HG02759 (cell line): ENCODE measurements at regions not wholly inside any gene's neighbourhood (a gene's known extent, or its start where the extent isn't known, plus 50 kb on each side); places are given as distances from the start of the nearest gene placed in this dataset.
"Not testable (repeated sequence)": the region's sequence is repeated elsewhere in the genome, so short reads cannot be mapped to it uniquely, and the experiment has no call there.

ENCODE experiments used
- ATAC-seq: cut with Tn5 transposase; IDR thresholded peaks from one replicate; pipeline ENCODE4 v1.9.1; 2021; ENCODE audit warnings: mild to moderate bottlenecking, moderate library complexity; ENCODE audit not compliant: unreplicated experiment

DNA sequence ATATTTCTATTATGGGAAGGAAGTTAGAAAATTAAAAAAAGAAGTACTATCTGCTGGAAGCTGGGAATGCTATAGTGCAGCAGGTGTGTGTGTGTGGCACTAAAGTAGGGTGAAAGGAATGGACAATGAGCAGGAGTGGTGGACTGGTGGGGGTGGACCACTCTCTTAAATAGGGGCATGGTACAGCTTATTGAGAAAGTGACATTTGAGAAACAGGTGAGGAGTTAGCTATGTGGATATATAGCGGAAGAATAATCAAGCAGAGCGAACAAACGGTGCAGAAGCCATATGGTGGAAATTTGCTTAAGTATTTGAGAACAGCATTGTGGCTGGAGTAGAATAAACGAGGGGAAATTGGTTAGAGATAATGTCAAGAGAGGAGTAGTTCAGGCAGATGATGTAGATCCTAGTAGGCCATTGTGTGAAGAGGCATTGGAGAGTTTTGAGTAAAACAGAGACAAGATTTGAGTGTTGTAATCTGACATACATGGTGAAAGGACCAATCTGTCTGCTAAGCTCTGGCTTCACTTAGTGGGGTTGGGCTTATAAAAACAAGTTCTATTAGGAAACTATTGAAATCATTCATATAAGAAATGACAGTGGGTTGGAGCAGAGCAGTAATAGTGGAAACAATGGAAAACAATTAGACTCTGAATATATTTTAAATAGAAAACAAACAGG, 149.2 kb upstream of the SYT10 start:
- peak; percentile 15 for ATAC-seq

DNA sequence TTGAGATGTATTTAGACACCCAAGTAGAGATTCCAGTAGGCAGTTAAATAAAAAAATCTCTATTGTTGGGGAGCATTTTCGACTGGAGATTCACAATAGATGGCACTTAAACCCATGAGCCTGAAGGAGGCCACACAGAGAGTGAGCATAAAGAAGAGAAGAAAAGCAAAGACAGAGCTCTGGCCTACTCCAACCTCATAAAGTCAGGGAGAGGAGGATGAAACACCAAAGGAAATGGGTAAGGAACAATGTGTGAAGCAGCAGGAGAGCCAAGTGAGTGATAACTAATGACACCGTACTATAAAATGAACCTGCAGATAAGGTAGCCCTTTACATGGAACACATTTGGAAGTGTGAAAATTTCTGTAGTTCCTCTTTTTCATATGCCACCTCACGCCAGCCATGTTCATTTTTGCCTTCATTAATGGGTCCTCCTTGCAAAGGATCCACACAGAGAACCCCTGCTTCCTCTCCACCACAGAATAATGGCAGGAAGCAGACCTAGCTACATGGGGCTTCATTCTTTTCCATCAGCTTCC, 150.0 kb upstream of the SYT10 start:
- no peak for ATAC-seq

DNA sequence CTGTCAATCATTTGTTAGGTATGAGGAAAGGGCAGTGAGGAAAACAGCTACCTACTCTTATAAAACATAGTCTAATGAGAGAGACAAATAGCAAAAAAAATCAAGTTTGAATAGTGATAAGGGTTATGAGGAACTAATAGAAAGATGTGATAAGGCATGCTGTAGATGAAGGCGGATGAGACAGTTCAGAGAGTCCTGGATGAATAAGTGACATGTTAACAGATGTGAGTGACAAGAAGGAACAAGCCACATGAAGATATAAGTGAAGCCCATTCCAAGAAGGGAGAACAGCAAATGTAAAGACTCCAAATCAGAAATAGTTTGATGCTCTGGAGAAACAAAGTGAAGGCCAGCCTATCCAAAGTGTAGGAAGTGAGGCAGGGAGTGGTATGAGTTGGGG, 154.1 kb upstream of the SYT10 start:
- no peak for ATAC-seq

DNA sequence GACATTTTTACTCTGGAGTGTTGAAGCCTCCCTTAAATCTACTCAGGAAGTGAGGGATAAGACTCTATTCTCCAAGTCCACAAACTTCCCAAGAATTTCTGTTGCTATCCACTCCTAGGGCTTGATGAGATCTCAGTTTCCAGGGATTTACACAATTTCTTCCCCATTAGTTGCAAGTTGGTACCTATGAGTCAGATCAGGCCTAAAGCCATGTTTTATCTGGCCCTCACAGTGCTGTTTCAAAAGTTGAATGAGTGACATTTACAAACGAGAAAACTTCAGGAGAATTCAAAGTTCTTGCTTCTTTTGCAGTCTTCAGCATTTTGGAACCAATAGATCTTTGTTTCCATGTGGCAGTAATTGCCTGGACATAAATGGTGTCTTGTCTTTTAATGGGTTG, 156.4 kb upstream of the SYT10 start:
- ATAC-seq: no peak

DNA sequence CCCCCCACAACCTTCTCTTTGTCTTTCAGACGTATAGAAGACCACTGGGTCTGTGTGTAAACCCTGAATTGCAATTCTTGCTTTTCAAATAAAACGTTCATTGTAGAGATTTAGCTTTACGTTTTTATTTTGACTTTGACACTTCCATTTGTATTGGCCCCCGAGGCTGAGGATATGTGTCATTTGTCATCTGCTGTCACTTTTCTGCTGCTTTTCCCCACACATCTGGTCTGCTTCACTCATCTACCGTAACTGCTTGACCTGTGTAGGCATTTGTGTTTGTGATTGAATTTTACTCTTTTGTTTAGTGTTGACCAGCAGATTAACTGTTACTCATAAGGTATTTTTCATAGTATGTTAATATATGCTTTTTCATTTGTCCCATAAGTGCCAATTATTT, 157.2 kb upstream of the SYT10 start:
- no peak for ATAC-seq

DNA sequence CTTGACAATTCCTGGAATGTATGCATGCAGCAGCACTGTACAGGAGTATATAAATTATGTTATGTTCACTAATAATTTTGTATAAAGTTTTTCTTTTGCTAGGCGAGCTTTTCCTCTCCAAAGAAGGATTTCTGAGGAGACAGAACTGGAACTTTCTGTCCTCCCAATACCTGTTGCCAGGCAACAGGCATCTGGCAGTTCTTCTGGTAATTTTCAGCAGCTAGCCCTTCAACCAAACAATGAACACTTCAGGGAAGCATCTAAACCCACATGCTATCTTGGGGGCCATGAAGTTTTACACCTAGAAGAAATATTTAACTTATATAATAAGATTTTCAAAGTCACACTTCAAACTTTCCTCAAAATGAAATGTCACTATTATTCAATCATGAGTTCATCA, 162.9 kb upstream of the SYT10 start:
- no peak for ATAC-seq

DNA sequence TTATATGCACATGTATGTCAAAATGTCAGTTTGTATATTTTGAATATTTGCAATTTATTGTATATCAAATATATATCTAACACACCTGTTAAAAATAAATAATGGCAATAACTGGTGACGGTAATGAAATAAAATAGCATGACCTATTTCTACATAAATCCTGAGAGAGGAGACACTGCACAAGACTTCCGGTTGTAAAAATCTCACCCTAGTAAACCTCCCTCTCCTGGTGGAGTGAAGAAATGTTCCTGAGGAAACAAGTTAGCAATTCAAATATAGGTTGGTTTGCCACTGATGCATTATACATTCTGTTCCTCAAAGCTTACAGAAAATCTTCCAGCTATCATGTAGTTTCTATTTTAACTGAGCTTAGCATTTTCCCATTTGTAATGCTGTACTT, 166.1 kb upstream of the SYT10 start:
- ATAC-seq: no peak

DNA sequence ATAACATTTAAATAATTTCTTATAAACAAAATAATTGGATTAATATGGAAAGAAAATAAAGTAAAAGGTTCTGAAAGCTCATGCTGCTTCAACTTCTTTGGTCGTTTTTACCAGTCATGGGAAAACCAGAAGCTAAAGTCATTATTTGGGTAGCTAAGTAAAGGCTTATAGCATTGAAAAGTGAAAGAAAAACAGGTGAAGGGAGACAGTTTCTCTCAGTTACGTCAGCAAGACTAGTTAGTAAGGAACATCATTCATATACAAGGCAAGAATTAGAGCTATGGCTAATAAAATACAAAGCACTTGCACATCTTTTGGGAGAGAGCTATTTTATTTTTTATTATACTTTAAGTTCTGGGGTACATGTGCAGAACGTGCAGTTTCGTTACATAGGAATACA, 170.3 kb upstream of the SYT10 start:
- ATAC-seq: no peak

DNA sequence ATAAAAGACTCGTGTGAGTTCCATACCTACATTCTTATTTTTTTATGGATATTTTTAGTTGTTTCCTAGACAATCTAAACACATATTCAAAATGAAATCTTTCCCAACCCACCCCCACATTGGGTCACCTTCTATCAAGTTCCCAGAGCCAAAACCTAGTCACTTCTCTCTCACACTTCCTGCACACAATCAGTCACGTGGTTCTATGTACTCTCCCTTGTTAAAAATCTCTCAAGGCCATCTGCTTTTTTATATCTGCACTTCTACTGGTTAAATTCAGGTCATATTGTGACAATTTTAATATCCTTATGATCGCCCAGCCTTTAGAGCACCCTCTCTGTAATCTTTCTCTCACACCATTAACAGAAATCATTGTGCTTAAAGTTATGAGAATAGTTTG, 175.0 kb upstream of the SYT10 start:
- no peak for ATAC-seq

DNA sequence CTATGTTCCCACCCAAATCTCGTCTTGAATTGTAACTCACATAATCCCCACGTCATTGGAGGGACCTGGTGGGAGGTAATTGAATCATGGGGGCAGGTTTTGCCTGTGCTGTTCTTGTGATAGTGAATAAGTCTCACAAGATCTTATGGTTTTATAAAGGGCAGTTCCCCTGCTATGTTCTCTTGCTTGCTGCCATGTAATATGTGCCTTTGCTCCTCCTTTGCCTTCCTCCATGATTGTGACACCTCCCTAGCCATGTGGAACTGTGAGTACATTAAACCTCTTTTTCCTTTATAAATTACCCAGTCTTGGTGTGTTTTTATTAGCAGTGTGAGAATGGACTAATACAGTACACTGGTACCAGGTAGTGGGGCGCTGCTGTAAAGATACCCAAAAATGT, 177.6 kb upstream of the SYT10 start:
- no peak for ATAC-seq

DNA sequence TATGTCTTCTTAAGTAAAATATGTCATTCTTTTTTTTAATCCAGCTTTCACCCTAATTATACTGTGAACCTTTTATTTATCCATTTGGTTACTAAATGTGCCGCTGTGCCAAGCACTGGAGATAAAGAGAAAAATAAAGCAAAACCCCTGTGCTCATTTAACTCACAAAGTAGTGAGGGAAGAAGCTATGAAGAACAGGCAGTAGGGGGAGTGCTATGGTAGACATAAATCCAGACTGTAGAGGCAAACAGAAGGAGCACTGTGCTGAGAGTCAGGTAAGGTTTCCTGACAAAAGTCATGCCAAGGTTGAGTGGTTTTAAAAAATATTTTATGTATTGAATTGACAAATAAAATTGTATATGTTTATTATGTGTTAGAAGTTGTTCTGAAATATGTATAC, 188.5 kb upstream of the SYT10 start:
- no peak for ATAC-seq

DNA sequence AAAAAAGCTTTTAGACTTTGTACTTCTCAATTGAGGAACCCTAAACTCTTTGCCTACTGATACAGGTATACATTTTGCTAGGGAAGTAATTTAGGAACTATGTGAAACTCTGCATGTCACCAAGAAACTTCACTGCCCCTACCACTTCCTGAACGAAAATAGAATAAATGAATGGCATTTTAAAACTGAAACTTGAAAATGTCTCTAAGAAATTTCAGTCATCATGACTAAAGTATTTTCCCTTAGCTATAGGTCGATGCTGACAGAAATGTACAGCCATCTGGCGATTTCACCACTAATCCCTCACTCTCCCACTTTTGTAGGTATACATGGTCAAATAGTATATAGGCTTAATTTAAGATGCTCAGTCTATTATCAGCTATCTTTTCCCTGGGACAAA, 194.9 kb upstream of the SYT10 start:
- peak; percentile 60 for ATAC-seq

DNA sequence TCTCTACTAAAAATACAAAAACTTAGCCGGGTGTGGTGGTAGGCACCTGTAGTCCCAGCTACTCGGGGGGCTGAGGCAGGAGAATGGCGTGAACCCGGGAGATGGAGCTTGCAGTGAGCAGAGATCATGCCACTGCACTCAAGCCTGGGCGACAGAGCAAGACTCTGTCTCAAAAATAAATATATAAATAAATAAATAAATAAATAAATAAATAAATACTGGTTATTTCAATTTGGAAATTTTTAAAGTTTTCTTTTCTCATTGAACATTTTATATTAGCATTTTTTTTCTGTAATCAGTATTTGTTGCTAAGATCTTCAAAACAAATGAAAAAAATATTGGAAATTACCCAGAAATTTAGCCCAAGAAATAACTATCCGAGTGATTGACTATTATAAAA, 197.3 kb upstream of the SYT10 start:
- not testable (repeated sequence) for ATAC-seq

DNA sequence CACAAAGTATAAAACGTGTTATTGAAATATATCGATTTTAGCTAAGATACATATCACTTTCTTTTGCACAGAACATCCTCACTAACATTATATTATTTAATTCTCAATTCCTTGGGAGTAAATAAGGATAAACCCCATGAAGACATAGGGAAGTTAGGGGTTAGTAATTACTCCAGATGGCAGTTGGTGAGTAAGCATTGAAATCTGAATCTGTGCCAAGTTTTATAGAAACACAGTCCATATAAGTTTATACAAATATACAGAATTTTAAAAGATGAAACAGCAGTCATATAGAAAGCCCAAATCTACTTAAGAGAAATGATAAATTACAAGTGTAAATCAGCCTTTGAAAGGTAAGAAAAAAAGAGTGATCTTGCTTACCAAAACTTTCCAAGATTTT, 200.4 kb upstream of the SYT10 start:
- ATAC-seq: no peak

DNA sequence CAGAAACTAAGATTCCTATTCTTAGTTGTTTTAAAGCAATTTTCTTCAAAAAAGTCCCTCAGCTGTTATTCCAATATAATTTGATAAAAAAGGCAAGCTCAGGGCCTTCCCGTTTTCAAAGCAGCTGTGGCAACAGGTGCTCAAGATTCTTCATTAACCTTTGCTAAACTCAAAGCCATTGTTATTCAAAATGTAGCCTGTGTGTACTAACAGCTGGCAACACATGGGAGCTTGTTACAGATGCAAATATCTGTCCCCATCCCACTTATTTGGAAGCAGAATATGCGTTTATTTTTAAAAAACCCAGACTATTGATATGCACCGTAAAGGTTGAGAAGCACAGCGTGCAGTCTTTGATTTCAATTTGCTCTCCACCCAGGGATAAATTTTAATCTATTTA, 210.4 kb upstream of the SYT10 start:
- ATAC-seq: no peak

DNA sequence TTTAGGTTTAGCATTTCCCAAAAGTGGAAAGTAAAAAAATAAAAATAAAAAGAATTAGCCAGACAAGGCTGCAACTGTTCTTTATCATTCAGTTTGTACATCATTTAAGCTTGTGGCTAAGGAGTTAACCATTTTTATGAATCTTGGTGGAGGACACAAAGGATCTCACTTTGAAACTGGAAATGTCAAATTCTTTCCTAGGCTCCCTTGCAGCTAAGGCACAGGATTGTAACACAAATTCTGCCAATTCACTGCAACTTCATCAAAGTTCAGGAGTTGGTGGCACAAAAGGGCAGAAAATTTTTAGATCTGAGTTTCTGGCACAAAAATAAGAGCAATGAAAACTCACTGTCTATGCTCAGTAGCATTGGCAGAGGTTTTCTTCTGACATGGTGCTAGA, 211.2 kb upstream of the SYT10 start:
- no peak for ATAC-seq

DNA sequence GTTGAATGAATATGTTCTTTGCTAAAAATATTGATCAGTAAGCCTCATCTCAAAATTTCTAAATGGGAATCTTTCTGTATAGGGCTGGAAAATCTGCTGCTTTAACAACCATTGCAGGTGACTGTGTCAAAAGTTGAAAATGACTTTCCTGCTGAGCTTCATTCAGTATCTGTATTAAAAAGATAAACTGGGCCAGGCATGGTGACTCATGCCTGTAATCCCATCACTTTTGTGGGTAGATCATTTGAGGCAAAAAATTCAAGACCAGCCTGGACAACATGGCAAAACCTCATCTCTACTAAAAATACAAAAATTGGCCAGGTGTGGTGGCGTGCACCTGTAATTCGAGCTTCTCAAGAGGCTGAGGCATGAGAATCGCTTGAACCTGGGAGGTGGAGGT, 213.7 kb upstream of the SYT10 start:
- no peak for ATAC-seq

DNA sequence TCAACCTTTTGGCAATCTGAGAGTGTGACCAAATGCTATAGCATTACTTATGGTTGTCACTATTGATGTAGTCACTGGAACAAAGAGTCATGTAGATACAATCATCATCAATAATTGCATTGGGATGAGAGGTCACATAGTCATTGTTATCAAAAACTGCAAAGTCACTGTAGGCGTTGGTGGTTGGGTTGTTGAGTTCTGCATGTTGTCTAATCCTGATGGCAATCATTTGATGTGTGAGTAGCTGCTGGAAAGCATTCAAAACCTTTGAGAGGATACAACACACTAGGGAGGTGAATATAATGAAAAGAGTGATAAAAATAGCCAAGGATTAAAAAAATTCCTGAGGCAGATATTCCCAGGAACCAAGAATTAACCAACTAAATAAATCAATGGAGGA, 214.7 kb upstream of the SYT10 start:
- ATAC-seq: no peak

DNA sequence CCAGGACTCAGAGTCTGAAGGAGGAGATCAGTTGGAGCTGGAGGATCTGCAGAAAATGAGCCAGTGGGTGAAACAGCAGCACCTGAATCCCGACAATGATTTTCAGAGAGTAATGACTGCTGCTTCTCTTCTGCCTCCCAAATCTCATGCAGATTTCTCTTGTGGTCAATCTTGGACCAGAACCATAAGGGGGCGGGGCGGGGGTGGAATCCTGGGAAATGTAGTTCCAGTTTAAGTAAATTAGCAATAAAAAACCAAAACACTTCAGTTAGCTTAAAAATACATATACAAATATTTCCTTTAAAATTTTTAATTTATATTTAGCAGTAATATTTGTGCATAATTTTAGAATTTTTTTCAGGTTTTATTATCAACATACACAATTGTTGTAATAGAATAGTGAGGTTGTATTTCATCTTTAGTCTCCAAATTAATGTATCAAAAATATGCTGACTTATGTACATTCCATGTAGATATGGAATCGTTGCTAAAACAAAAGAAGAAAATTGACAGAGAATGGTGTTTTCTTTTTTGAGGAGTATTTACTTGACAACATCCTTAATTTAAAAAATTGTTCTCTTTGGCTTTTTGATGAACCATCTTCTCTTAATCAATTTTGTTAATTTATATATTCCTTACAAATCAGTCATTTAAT, 223.5 kb upstream of the SYT10 start:
- ATAC-seq: no peak

DNA sequence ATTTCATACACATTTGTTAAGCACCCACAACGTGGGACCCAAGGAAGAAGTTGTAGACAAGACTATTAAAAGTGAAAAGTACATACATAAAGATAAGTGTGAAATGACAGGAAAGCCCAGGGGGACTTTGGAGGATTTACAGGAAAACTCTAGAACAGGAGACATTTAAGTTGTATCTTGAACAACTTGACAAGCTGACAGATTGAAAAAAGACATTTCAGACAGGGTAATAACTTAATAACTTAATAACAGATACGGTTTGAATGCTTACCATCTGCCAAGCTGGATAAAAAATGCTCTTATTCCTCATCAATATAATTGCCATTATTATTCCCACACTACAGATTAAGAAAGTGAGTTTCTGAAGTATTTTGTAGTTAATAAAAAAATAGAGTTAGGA, 229.7 kb upstream of the SYT10 start:
- ATAC-seq: no peak

DNA sequence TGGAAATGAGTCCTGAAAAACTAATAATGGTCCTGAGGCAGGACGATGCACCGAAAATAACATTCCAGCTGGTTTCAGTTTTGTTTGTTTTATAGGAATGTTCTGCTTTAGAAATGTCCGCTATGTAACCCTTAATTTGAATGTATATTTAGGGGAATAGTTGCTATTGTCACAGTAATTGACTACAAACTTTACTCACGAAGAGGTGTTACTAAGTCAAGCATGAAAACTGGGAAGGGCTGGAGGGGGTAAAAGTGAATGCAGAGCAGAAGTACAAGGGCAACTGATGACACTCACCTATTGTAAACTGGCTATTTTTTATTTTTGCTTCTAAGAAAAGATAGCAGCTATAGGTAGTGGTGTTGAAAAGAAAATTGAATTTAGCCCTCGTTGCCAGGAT, 230.7 kb upstream of the SYT10 start:
- no peak for ATAC-seq

DNA sequence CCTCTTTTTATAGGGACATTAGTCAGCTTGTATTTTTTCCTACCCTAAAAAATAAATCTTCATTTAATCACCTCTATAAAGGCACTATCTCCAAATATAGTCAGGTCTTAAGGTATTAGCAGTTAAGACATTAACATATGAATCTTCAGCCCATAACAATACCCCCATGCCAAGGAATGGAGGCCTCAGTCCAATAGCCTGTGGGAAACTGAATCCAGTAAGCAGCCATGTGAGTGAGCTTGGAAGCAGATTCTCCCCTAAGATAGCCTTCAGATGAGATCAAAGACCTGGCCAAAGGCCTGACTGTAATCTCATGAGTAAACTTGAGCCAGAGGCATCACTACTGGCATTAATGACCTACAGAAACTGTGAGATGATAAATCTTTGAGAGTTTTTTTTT, 232.1 kb upstream of the SYT10 start:
- ATAC-seq: no peak
